Pancreas (tissue), 10 donors: ENCODE measurements at regions not wholly inside any gene's neighbourhood (a gene's known extent, or its start where the extent isn't known, plus 50 kb on each side); places are given as distances from the start of the nearest gene placed in this dataset.
"Not testable (repeated sequence)": the region's sequence is repeated elsewhere in the genome, so short reads cannot be mapped to it uniquely, and the experiment has no call there.

Source experiments
- ATAC-seq, 4 donors: fragments of 200-7000 bp; cut with Tn5 transposase; one replicate each; pipeline versions ENCODE4 v1.8.0 to v1.9.1; 2020; ENCODE audit warnings: mild to moderate bottlenecking in 4 of 4, moderate library complexity in 4 of 4
- DNase-seq, 6 donors: peaks; one replicate each; pipeline ENCODE4 v3.0.0-alpha.2; 2020
- FAIRE-seq: peaks from 2 replicates; lab custom pipeline; 2012; peaks lifted over from hg19 to GRCh38; lab: Jason Lieb, UNC
- H3K27ac ChIP-seq, 4 donors: fragments of 200-600 bp; sonication (generic); 1 replicate in 3 of 4; 2 replicates in 1 of 4; pipeline versions ENCODE4 v1.5.0 to v1.8.0; 2020
- H3K27me3 ChIP-seq, 4 donors: fragments of 200-600 bp; one replicate each; pipeline ENCODE4 v1.8.0; 2021
- H3K36me3 ChIP-seq, 3 donors: fragments of 200-600 bp; sonication (generic) in 1 of 3; one replicate each; pipeline versions ENCODE4 v1.5.0 to v1.8.0; 2020 to 2021
- H3K4me1 ChIP-seq, 3 donors: fragments of 200-600 bp; one replicate each; pipeline ENCODE4 v1.8.0; 2021
- H3K4me3 ChIP-seq, 4 donors: fragments of 200-600 bp; sonication (generic) in 2 of 4; one replicate each; pipeline versions ENCODE4 v1.5.0 to v1.8.0; 2020 to 2021
- H3K9me3 ChIP-seq, 4 donors: fragments of 200-600 bp; one replicate each; pipeline ENCODE4 v1.8.0; 2021
- CTCF ChIP-seq, 4 donors: fragments of 200-600 bp; sonication (generic) in 3 of 4; IDR thresholded peaks; one replicate each; pipeline versions ENCODE4 v1.5.0 to v1.8.0; 2021; ENCODE audit warnings: antibody characterized with exemption in 4 of 4
- WGBS, 2 donors: extraction: QIAGEN DNeasy Blood & Tissue Kit; methylation state at CpG; one replicate each; pipeline ENCODE4 v1.1.7; 2013; 5-methylcytosine and 5-hydroxymethylcytosine counted together
- intact Hi-C, 3 donors: fragments of 100-400 bp; cut with DNase I; formaldehyde crosslinking; loops; one replicate each; pipeline versions ENCODE4 v1.11.1 to v1.14.2; 2022
- donor health status: healthy with polysubstance abuse.
- donor health status: DM: no; HTN: no; CAD: no; lungs with moderate emphysema.
- donor health status: DM: no; HTN: no; CAD: no.
- donor health status: control.
- donor health status: control.
- donor health status: Bipolar disorder and iron deficiency.
- donor health status: DM: yes; HTN: yes; CAD: no.
- donor health status: DM: no; HTN: no; CAD: no.
- donor health status: DM: no; HTN: no; CAD: no.
- donor health status: DM: yes; HTN: yes; CAD: no.

GRCh38 chr12:39675263-39675662 lies 55.7 kb upstream of the ABCD2 start:
- TF ChIP-seq CTCF (IDR thresholded peaks at IDR 0.05): no peak
- Histone ChIP-seq H3K4me3 (no peak overlapping the region), H3K9me3 (no peaks in the 10 kb centered on the region), H3K27ac (no peak overlapping the region), H3K36me3 (no peaks in the 10 kb centered on the region), H3K4me1 (no peaks in the 10 kb centered on the region), H3K27me3 (no peaks in the 10 kb centered on the region)
- FAIRE-seq (no peak), DNase-seq (no peak), ATAC-seq (no peak)
- WGBS, 2 donors: 54 to 82% methylated on average over 1 of the region's 1 CpG
- intact Hi-C loops: no loop called here

- Histone ChIP-seq H3K9me3 (no peaks in the 10 kb centered on the region), H3K4me1 (no peaks in the 10 kb centered on the region), H3K4me3 (no peak overlapping the region), H3K27me3 (no peaks in the 10 kb centered on the region), H3K36me3 (no peaks in the 10 kb centered on the region), H3K27ac (no peak overlapping the region)
- FAIRE-seq (no peak), ATAC-seq (no peak), DNase-seq (no peak)
- WGBS, 2 donors: 41 to 49% methylated on average over 1 of the region's 1 CpG
- intact Hi-C loops: no loop called here
- TF ChIP-seq CTCF (IDR thresholded peaks at IDR 0.05): no peak
These were observed 53.4 kb upstream of the ABCD2 start for GRCh38 chr12:39672976-39673375.

GRCh38 chr12:39671898-39672875 lies 52.6 kb upstream of the ABCD2 start:
- no peak for DNase-seq
- Histone ChIP-seq H3K4me1 (no peaks in the 10 kb centered on the region), H3K4me3 (no peak overlapping the region), H3K27ac (no peak overlapping the region), H3K27me3 (no peaks in the 10 kb centered on the region), H3K36me3 (no peaks in the 10 kb centered on the region), H3K9me3 (no peaks in the 10 kb centered on the region)
- intact Hi-C loops: no loop called here
- no peak for FAIRE-seq
- no peak for TF ChIP-seq CTCF (IDR thresholded peaks at IDR 0.05)
- ATAC-seq: no peak
- 81 to 90% methylated on average over 5 of the region's 5 CpGs for WGBS, 2 donors

- DNase-seq, H3K4me1 ChIP-seq, ATAC-seq, H3K36me3 ChIP-seq, FAIRE-seq, H3K27ac ChIP-seq, intact Hi-C loops, H3K27me3 ChIP-seq, H3K4me3 ChIP-seq, H3K9me3 ChIP-seq: not testable (repeated sequence)
- 50 to 55% methylated on average over 7 of the region's 7 CpGs for WGBS, 2 donors
These were observed 49.9 kb upstream of the ABCD2 start for GRCh38 chr12:39669539-39669938.
